ENCODE measurements at regions not wholly inside any gene's neighbourhood (a gene's known extent, or its start where the extent isn't known, plus 50 kb on each side); places are given as distances from the start of the nearest gene placed in this dataset.
"Not testable (repeated sequence)": the region's sequence is repeated elsewhere in the genome, so short reads cannot be mapped to it uniquely, and the experiment has no call there.

GRCh38 chr7:93658163-93658562 lies 83.6 kb upstream of the CALCR start:
- not testable (repeated sequence) for TF ChIP-seq CTCF, POLR2A, POLR2AphosphoS5 (IDR thresholded peaks at IDR 0.05)
